ENCODE measurements at regions not wholly inside any gene's neighbourhood (a gene's known extent, or its start where the extent isn't known, plus 50 kb on each side); places are given as distances from the start of the nearest gene placed in this dataset.

DNA sequence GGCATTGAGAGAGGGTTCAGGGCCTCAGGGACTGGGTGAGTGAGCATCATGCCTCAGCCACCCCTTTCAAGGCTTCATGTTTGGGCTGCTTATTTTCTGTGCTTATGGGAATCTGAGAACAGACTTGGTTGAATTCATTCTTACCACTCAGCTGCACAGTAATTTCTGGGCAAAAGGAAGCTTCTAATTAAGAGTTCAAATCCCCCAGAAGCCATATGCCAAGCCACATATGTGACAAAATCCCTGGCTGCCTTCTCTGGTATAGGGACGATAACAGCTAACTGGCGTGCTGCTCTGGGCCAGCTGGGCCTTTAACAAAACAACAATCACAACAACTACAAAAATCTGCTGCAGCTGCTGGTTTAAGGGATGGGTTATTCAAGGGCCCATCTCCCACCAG is 181.0 kb upstream of the ANKRD28 start:
- 94 to 95% methylated on average over 2 of the region's 2 CpGs for WGBS, 2 donors
- intact Hi-C loops (cut with DNase I) = no loop called here
- Histone ChIP-seq H3K4me3 (no peak overlapping the region), H3K9me3 (no peaks in the 10 kb centered on the region), H3K4me1 (peaks cover 5 to 28% (median 8%) of the 10 kb centered on the region in 3 donors), H3K27ac (no peak overlapping the region), H3K27me3 (no peaks in the 10 kb centered on the region), H3K36me3 (no peaks in the 10 kb centered on the region)
- TF ChIP-seq, protein P1, sequence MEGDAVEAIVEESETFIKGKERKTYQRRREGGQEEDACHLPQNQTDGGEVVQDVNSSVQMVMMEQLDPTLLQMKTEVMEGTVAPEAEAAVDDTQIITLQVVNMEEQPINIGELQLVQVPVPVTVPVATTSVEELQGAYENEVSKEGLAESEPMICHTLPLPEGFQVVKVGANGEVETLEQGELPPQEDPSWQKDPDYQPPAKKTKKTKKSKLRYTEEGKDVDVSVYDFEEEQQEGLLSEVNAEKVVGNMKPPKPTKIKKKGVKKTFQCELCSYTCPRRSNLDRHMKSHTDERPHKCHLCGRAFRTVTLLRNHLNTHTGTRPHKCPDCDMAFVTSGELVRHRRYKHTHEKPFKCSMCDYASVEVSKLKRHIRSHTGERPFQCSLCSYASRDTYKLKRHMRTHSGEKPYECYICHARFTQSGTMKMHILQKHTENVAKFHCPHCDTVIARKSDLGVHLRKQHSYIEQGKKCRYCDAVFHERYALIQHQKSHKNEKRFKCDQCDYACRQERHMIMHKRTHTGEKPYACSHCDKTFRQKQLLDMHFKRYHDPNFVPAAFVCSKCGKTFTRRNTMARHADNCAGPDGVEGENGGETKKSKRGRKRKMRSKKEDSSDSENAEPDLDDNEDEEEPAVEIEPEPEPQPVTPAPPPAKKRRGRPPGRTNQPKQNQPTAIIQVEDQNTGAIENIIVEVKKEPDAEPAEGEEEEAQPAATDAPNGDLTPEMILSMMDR (IDR thresholded peaks at IDR 0.05) = no peak
- DNase-seq = no peak

DNA sequence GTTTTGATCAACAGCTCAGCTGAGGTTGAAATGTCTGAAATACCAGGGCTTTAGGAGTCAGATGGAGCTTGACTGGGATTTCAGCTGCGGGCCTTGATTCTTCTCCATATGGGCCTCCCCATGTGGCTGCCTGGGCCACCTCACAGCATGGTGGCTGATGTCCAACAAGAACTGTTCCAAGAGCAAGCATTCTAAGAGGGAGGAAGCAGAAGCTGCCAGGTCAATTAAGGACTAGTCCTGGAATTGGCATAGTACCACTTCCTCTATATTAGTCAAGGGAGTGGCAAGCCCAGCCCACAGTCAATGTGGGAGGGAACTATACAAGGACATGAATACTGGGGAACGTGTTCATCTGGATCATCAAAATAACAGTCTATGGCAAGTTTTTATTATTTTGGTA is 181.7 kb upstream of the ANKRD28 start:
- DNase-seq = no peak
- H3K4me1 ChIP-seq = peaks cover 5 to 28% (median 8%) of the 10 kb centered on the region in 3 donors
- H3K4me3 ChIP-seq = no peak overlapping the region
- TF ChIP-seq POLR2A (IDR thresholded peaks at IDR 0.05) = no peak
- TF ChIP-seq, protein P1 (IDR thresholded peaks at IDR 0.05) = no peak
- intact Hi-C loops (cut with DNase I) = no loop called here
- H3K9me3 ChIP-seq = no peaks in the 10 kb centered on the region
- WGBS, 2 donors = 50 to 62% methylated on average over 1 to 2 of the region's 2 CpGs
- no peaks in the 10 kb centered on the region for H3K36me3 ChIP-seq
- no peaks in the 10 kb centered on the region for H3K27me3 ChIP-seq
- no peak overlapping the region for H3K27ac ChIP-seq

DNA sequence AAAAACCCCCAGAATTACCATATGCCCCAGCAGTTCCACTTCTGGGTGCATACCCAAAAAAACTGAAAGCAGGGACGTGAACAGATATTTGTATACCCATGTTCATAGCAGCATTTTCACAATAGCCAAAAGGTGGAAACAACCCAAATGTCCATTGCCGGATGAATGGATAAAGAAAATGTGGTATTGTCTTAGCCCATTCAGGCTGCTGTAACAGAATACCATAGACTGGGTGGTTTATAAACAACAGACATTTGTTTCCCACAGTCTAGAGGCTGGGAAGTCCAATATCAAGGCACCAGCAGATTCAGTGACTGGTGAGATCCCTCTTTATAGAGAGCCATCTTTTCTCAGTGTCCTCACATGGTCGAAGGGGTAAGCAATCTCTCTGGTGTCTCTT is 182.1 kb upstream of the ANKRD28 start:
- TF ChIP-seq, protein P1 (IDR thresholded peaks at IDR 0.05) = no peak
- 79 to 88% methylated on average over 3 of the region's 3 CpGs for WGBS, 2 donors

DNA sequence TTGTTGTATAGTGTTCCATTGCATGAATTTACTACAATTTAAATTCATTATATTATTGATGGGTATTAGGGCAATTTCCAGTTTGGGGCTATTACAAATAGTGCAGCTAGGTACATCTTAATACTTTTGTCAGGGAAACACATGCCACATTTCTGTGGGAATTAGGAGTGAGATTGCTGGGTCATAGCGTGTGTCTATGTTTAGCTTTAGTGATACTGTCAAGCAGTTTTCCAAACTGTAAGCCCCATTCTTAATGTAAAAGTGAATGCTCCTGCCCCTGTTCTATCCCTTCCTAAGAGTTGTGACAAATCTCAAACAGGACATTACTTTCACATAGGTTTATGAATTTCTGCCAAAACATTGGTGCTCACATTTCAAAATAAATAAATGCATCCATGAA is 184.5 kb upstream of the ANKRD28 start:
- no peaks in the 10 kb centered on the region for H3K27me3 ChIP-seq
- WGBS, 2 donors = 25 to 71% methylated on average over 1 of the region's 1 CpG
- no peaks in the 10 kb centered on the region for H3K9me3 ChIP-seq
- TF ChIP-seq POLR2A (IDR thresholded peaks at IDR 0.05) = no peak
- TF ChIP-seq, protein P1 (IDR thresholded peaks at IDR 0.05) = no peak
- H3K4me3 ChIP-seq = no peak overlapping the region
- no peak overlapping the region for H3K27ac ChIP-seq
- intact Hi-C loops (cut with DNase I) = no loop called here
- no peak for DNase-seq
- H3K4me1 ChIP-seq = peaks cover 5 to 23% (median 8%) of the 10 kb centered on the region in 3 donors
- H3K36me3 ChIP-seq = no peaks in the 10 kb centered on the region

More for the DNA sequence above, 182.1 kb upstream of the ANKRD28 start:
- DNase-seq = no peak
- no peak overlapping the region for H3K4me3 ChIP-seq
- peaks cover 5 to 28% (median 8%) of the 10 kb centered on the region in 3 donors for H3K4me1 ChIP-seq
- no peaks in the 10 kb centered on the region for H3K27me3 ChIP-seq
- intact Hi-C loops (cut with DNase I) = no loop called here
- H3K9me3 ChIP-seq = no peaks in the 10 kb centered on the region
- no peak overlapping the region for H3K27ac ChIP-seq
- H3K36me3 ChIP-seq = no peaks in the 10 kb centered on the region

DNA sequence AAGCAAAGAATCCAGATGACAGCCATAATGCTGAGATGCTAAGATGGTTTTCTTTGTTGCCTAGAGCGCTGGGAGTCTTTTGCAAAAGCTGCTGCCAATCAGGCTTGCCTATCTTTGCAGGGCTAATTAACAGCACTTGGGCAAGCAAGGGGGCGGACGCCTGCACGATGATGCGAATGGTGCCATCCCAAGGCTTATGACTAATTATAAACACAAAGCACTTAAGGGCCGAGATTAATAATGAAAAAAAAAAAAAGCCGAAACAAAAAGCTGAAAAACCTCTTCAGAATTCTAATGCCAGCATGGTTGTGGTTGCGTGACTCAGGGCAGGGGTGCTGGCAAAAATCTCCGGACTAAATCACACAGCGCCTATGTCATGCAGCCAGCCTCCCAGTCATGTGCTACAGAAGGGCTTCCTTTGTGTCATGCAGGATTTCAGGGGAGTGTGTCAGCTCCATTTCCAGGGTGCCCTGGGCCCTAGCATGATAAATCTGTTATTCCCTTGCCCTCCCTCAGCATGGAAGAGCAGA is 185.0 kb upstream of the ANKRD28 start:
- TF ChIP-seq, protein P1 (IDR thresholded peaks at IDR 0.05) = no peak
- no peak for TF ChIP-seq POLR2A (IDR thresholded peaks at IDR 0.05)
- H3K36me3 ChIP-seq = no peaks in the 10 kb centered on the region
- peaks cover 5 to 23% (median 8%) of the 10 kb centered on the region in 3 donors for H3K4me1 ChIP-seq
- H3K27me3 ChIP-seq = no peaks in the 10 kb centered on the region
- WGBS, 2 donors = 20 to 35% methylated on average over 6 to 10 of the region's 10 CpGs
- no peak overlapping the region for H3K4me3 ChIP-seq
- peak overlapping the region in 3 of 4 donors; percentile 7 to 27 (median 18) for H3K27ac ChIP-seq
- intact Hi-C loops (cut with DNase I) = no loop called here
- no peak for DNase-seq
- peaks cover 0 to 4% (median 0%) of the 10 kb centered on the region in 3 donors for H3K9me3 ChIP-seq
